D721Med (cell line): ENCODE measurements at regions not wholly inside any gene's neighbourhood (a gene's known extent, or its start where the extent isn't known, plus 50 kb on each side); places are given as distances from the start of the nearest gene placed in this dataset.

Experiments
- DNase-seq: peaks from one replicate; pipeline ENCODE4 v3.0.0; 2011; ENCODE audit warnings: low spot score; ENCODE audit not compliant: insufficient read length
- FAIRE-seq: peaks from 2 replicates; lab custom pipeline; 2011; peaks lifted over from hg19 to GRCh38; lab: Jason Lieb, UNC
- CTCF ChIP-seq: IDR thresholded peaks from 2 replicates; pipeline ENCODE4 v1.5.1; 2012; ENCODE audit warnings: mild to moderate bottlenecking, control low read depth; ENCODE audit not compliant: insufficient read depth; ENCODE audit errors: missing control alignments

DNA sequence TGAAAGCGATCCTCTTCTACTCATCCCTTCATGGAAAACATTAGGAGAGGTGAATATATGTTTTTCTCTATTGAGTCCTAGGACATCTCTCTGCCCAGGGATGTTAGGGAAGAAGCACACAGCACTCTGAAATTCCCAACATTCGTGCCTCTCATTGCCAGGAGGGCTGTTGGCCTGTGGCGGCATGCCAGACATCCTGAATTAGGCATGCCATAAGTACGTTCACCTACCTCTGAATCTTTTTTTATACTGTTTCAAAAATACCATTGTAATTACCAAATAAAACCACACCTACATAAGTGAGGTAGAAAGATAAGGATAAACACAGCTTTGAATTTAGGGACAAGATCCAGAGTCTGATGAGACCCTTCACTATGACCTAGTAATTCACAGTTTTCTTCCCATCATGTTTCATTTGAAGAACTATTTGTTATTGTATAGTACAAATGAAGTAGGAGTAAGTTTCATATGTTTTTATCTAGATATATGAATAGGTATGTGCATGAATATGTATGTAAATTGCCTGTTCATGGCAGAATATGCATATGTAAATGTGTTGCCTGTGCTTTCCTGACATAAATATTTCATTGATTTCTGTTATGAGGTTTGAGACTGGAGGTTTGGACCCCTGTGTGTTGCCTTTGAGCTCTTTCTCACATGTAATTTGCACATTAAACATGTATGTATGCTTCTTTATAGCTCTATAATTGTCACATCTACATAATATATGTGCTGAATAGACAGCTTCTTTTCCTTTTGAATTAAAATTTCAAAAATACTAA, 66.6 kb upstream of the STAM2 start:
- DNase-seq = no peak
- no peak for FAIRE-seq
- no peak for TF ChIP-seq CTCF

- FAIRE-seq (no peak), DNase-seq (no peak)
- no peak for TF ChIP-seq CTCF
Measured at GRCh38 chr2:152242787-152243472, 67.4 kb upstream of the STAM2 start.

- DNase-seq = no peak
- no peak for TF ChIP-seq CTCF
- FAIRE-seq = no peak
Measured at GRCh38 chr2:152243761-152244640, 68.4 kb upstream of the STAM2 start.

GRCh38 chr2:152245653-152246052, 70.1 kb upstream of the STAM2 start:
- TF ChIP-seq CTCF = no peak
- FAIRE-seq = no peak
- no peak for DNase-seq

DNA sequence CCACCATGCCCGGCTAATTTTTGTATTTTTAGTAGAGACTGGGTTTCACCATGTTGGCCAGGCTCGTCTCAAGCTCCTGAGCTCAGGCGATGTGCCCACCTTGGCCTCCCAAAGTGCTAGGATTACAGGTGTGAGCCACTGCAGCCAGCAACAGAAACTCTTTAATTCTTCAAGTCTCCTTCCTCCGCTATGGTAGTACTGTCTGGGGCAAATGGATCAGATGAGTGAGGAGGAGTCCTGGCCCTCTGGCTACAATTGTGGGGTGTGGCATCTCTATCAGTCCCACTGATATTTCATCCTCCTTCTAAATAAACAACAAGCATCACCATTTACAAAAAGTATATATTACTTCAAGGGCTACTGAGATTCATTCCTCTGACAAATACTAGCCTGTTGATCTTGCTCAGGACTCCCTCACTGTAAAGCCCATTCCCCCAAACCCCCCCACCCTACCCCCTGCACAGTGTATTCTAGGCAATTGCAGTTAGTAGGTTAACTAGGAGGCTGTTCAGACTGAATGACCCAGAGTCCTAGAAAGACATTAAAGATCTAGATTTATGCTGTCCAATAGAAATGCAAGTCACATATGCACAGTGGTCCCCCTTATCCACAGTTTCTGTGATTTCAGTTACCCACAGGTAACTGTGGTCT, 71.2 kb upstream of the STAM2 start:
- FAIRE-seq = no peak
- no peak for TF ChIP-seq CTCF

GRCh38 chr2:152247337-152247695, 71.8 kb upstream of the STAM2 start:
- FAIRE-seq = no peak
- TF ChIP-seq CTCF = no peak
- no peak for DNase-seq

More for the DNA sequence above, 71.2 kb upstream of the STAM2 start:
- DNase-seq = no peak
